H9 (cell line): ENCODE measurements at regions not wholly inside any gene's neighbourhood (a gene's known extent, or its start where the extent isn't known, plus 50 kb on each side); places are given as distances from the start of the nearest gene placed in this dataset.

ENCODE experiments used
- DNase-seq: peaks from one replicate; pipeline ENCODE4 v3.0.0-alpha.2; 2017
- H2AFZ ChIP-seq: one replicate; pipeline ENCODE4 v1.6.1; 2013; ENCODE audit warnings: mild to moderate bottlenecking, low read length, control low read depth, moderate library complexity
- H2AK5ac ChIP-seq: 2 replicates; pipeline ENCODE4 v1.6.1; 2013; ENCODE audit warnings: low read length, control low read depth, mixed read lengths; ENCODE audit not compliant: insufficient read length
- H2BK120ac ChIP-seq: one replicate; pipeline ENCODE4 v1.6.1; 2013; ENCODE audit warnings: low read depth, mild to moderate bottlenecking, low read length, control low read depth, inconsistent platforms; ENCODE audit not compliant: poor library complexity, severe bottlenecking
- H2BK12ac ChIP-seq: 2 replicates; pipeline ENCODE4 v1.6.1; 2013; ENCODE audit warnings: low read length, control low read depth, mixed read lengths, low read depth; ENCODE audit not compliant: insufficient read length
- H2BK15ac ChIP-seq: 2 replicates; pipeline ENCODE4 v1.6.1; 2013; ENCODE audit warnings: low read depth, low read length, control low read depth
- H2BK20ac ChIP-seq: one replicate; pipeline ENCODE4 v1.6.1; 2013; ENCODE audit warnings: low read depth, mild to moderate bottlenecking, low read length, control low read depth, inconsistent platforms; ENCODE audit not compliant: poor library complexity, severe bottlenecking
- H2BK5ac ChIP-seq: 2 replicates; pipeline ENCODE4 v1.6.1; 2013; ENCODE audit warnings: low read length, control low read depth, mixed read lengths; ENCODE audit not compliant: insufficient read length
- H3K14ac ChIP-seq: 2 replicates; pipeline ENCODE4 v1.6.1; 2013; ENCODE audit warnings: low read length, control low read depth; ENCODE audit not compliant: insufficient read depth
- H3K18ac ChIP-seq: 2 replicates; pipeline ENCODE4 v1.6.1; 2013; ENCODE audit warnings: low read depth, mild to moderate bottlenecking, mixed read lengths, low read length, control low read depth; ENCODE audit not compliant: insufficient read length
- H3K23ac ChIP-seq: 2 replicates; pipeline ENCODE4 v1.6.1; 2013; ENCODE audit warnings: low read length, control low read depth, mixed read lengths, low read depth; ENCODE audit not compliant: insufficient read length
- H3K23me2 ChIP-seq: 2 replicates; pipeline ENCODE4 v1.6.1; 2013; ENCODE audit warnings: low read depth, mild to moderate bottlenecking, mixed read lengths, low read length, control low read depth; ENCODE audit not compliant: insufficient read length, poor library complexity, severe bottlenecking
- H3K27ac ChIP-seq: 2 replicates; pipeline ENCODE4 v1.5.1; 2013; ENCODE audit warnings: low read length, control low read depth, mixed read lengths, low read depth; ENCODE audit not compliant: insufficient read length
- H3K27me3 ChIP-seq: 2 replicates; pipeline ENCODE4 v1.6.1; 2013; ENCODE audit warnings: low read length, control low read depth, inconsistent platforms; ENCODE audit not compliant: insufficient read depth
- H3K4ac ChIP-seq: 2 replicates; pipeline ENCODE4 v1.6.1; 2013; ENCODE audit warnings: low read depth, mild to moderate bottlenecking, control low read depth, inconsistent platforms, low read length, moderate library complexity
- H3K4me1 ChIP-seq: 2 replicates; pipeline ENCODE4 v1.6.1; 2013; ENCODE audit warnings: low read length, control low read depth, inconsistent platforms; ENCODE audit not compliant: insufficient read depth
- H3K4me2 ChIP-seq: 2 replicates; pipeline ENCODE4 v1.6.1; 2013; ENCODE audit warnings: low read length, control low read depth, mixed read lengths; ENCODE audit not compliant: insufficient read length, insufficient read depth
- H3K56ac ChIP-seq: 2 replicates; pipeline ENCODE4 v1.6.1; 2013; ENCODE audit warnings: low read depth, mild to moderate bottlenecking, mixed read lengths, low read length, control low read depth; ENCODE audit not compliant: insufficient read length
- H3K79me1 ChIP-seq: 2 replicates; pipeline ENCODE4 v1.6.1; 2013; ENCODE audit warnings: low read depth, mild to moderate bottlenecking, moderate library complexity, low read length, control low read depth, inconsistent platforms; ENCODE audit not compliant: insufficient read depth, poor library complexity, severe bottlenecking
- H3K79me2 ChIP-seq: 2 replicates; pipeline ENCODE4 v1.6.1; 2013; ENCODE audit warnings: low read length, control low read depth, inconsistent platforms; ENCODE audit not compliant: insufficient read depth
- H3K9ac ChIP-seq: 2 replicates; pipeline ENCODE4 v1.6.1; 2013; ENCODE audit warnings: low read length, control low read depth, mixed read lengths; ENCODE audit not compliant: insufficient read length; ENCODE audit errors: extremely low read depth
- H3K9me3 ChIP-seq: one replicate; pipeline ENCODE4 v1.6.1; 2013; ENCODE audit warnings: low read depth, low read length, inconsistent platforms; ENCODE audit not compliant: control insufficient read depth
- H3T11ph ChIP-seq: one replicate; pipeline ENCODE4 v1.6.1; 2013; ENCODE audit warnings: mild to moderate bottlenecking, low read length, control low read depth, inconsistent platforms
- H4K20me1 ChIP-seq: one replicate; pipeline ENCODE4 v1.6.1; 2013; ENCODE audit not compliant: control insufficient read depth, insufficient read length, insufficient read depth
- H4K5ac ChIP-seq: 2 replicates; pipeline ENCODE4 v1.6.1; 2013; ENCODE audit warnings: low read depth, mild to moderate bottlenecking, mixed read lengths, low read length, control low read depth; ENCODE audit not compliant: insufficient read length
- H4K8ac ChIP-seq: replicated peaks from 2 replicates; pipeline ENCODE4 v1.6.1; 2013; ENCODE audit warnings: low read length, control low read depth, mixed read lengths, low read depth; ENCODE audit not compliant: insufficient read length
- H4K91ac ChIP-seq: 2 replicates; pipeline ENCODE4 v1.6.1; 2013; ENCODE audit warnings: low read depth, mild to moderate bottlenecking, moderate library complexity, mixed read lengths, low read length, control low read depth; ENCODE audit not compliant: insufficient read length
- H3K27ac Mint-ChIP-seq, 3 experiments: 2 replicates in 2 of 3; 3 replicates in 1 of 3; pipeline ENCODE4 v1.8.0; 2020 to 2021; ENCODE audit warnings: mixed read lengths in 3 of 3, mild to moderate bottlenecking in 1 of 3, moderate library complexity in 1 of 3
- H3K27me3 Mint-ChIP-seq: 2 replicates; pipeline ENCODE4 v1.8.0; 2021; ENCODE audit warnings: low read depth, mild to moderate bottlenecking, moderate library complexity, mixed read lengths
- H3K36me3 Mint-ChIP-seq, 3 experiments: 2 replicates in 2 of 3; 3 replicates in 1 of 3; pipeline ENCODE4 v1.8.0; 2020 to 2021; ENCODE audit warnings: low read depth in 3 of 3, mixed read lengths in 3 of 3; ENCODE audit not compliant: insufficient read depth in 1 of 3
- H3K4me1 Mint-ChIP-seq, 2 experiments: 2 replicates each; pipeline ENCODE4 v1.8.0; 2020; ENCODE audit warnings: mixed read lengths in 2 of 2
- H3K4me3 Mint-ChIP-seq, 2 experiments: 2 replicates in 1 of 2; 3 replicates in 1 of 2; pipeline ENCODE4 v1.8.0; 2020 to 2021; ENCODE audit warnings: mild to moderate bottlenecking in 2 of 2, mixed read lengths in 2 of 2, moderate library complexity in 1 of 2
- H3K9me3 Mint-ChIP-seq, 2 experiments: 2 replicates in 1 of 2; 3 replicates in 1 of 2; pipeline ENCODE4 v1.8.0; 2020; ENCODE audit warnings: mild to moderate bottlenecking in 2 of 2, mixed read lengths in 2 of 2, moderate library complexity in 1 of 2
- CTCF ChIP-seq: fragments of 200-600 bp; sonication (generic); conservative IDR thresholded peaks from 3 replicates; pipeline ENCODE4 v1.8.0; 2021; ENCODE audit warnings: antibody characterized with exemption, mild to moderate bottlenecking
- WGBS: extraction: QIAGEN DNeasy Blood & Tissue Kit; methylation state at CpG from one replicate; pipeline ENCODE4 v1.1.7; 2013; ENCODE audit warnings: missing lambda C conversion rate, low lambda C conversion rate, mixed read lengths; ENCODE audit not compliant: insufficient read length; ENCODE audit errors: extremely low coverage; 5-methylcytosine and 5-hydroxymethylcytosine counted together

- Mint-ChIP-seq H3K4me1 (peaks cover 5 to 10% of the 10 kb centered on the region in 2 experiments), H3K36me3 (no peaks in the 10 kb centered on the region), H3K4me3 (no peak overlapping the region), H3K9me3 (no peaks in the 10 kb centered on the region), H3K27me3 (peaks cover 13% of the 10 kb centered on the region), H3K27ac (no peak overlapping the region)
- H3K14ac ChIP-seq, result no peak overlapping the region
- no peaks in the 10 kb centered on the region for H3K4me1 ChIP-seq
- no peak overlapping the region for H3K27ac ChIP-seq
- H4K5ac ChIP-seq, result no peak overlapping the region
- no peak overlapping the region for H3K56ac ChIP-seq
- H3K18ac ChIP-seq, result no peak overlapping the region
- no peak overlapping the region for H4K8ac ChIP-seq
- DNase-seq, result no peak
- no peak overlapping the region for H2BK5ac ChIP-seq
- no peaks in the 10 kb centered on the region for H3K9me3 ChIP-seq
- H2AFZ ChIP-seq, result no peak overlapping the region
- no peak for TF ChIP-seq CTCF
- no peaks in the 10 kb centered on the region for H3K79me2 ChIP-seq
- H3K23ac ChIP-seq, result no peak overlapping the region
- no peak overlapping the region for H2BK12ac ChIP-seq
- H3K9ac ChIP-seq, result no peak overlapping the region
- no peak overlapping the region for H2AK5ac ChIP-seq
- no peaks in the 10 kb centered on the region for H3K23me2 ChIP-seq
- no peak overlapping the region for H3K4ac ChIP-seq
- WGBS, result no CpG with 5 or more reads among the region's 2 CpGs
- no peak overlapping the region for H2BK15ac ChIP-seq
- H4K20me1 ChIP-seq, result no peaks in the 10 kb centered on the region
- no peaks in the 10 kb centered on the region for H3K27me3 ChIP-seq
- H4K91ac ChIP-seq, result no peak overlapping the region
- no peak overlapping the region for H3K4me2 ChIP-seq
- H3K79me1 ChIP-seq, result no peaks in the 10 kb centered on the region
- H2BK120ac ChIP-seq, result no peak overlapping the region
- H2BK20ac ChIP-seq, result no peak overlapping the region
- no peak overlapping the region for H3T11ph ChIP-seq
These were observed 500.1 kb upstream of the ZMIZ1 start for GRCh38 chr10:78568620-78569019.
